NCI-H1436 treated with DMSO at 0.1 percent for 48 hours (cell line): ENCODE measurements at regions not wholly inside any gene's neighbourhood (a gene's known extent, or its start where the extent isn't known, plus 50 kb on each side); places are given as distances from the start of the nearest gene placed in this dataset.

Experiments
- DNase-seq: peaks from one replicate; lab custom pipeline; 2025; lab: John Stamatoyannopoulos, UW

DNA sequence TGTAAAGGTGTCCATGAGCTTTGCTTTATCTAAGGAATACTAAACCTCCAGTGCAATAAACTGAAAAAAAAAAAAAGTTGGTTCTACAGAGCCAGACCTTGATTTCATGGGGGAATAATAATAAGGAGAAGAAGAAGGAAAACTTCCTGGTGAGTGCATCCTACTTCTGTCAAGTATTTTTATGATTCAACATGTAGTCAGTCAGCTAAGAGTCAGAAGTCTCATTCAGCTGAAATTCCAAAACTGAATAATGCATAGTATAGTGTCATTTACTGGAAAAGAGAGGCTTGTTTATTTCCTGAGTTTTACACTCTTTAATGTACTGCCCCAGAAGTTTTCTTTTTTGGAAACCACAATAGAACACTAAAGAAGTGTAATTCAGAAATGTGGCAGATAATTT lies 77.8 kb upstream of the TACR1 start:
- no peak for DNase-seq

DNA sequence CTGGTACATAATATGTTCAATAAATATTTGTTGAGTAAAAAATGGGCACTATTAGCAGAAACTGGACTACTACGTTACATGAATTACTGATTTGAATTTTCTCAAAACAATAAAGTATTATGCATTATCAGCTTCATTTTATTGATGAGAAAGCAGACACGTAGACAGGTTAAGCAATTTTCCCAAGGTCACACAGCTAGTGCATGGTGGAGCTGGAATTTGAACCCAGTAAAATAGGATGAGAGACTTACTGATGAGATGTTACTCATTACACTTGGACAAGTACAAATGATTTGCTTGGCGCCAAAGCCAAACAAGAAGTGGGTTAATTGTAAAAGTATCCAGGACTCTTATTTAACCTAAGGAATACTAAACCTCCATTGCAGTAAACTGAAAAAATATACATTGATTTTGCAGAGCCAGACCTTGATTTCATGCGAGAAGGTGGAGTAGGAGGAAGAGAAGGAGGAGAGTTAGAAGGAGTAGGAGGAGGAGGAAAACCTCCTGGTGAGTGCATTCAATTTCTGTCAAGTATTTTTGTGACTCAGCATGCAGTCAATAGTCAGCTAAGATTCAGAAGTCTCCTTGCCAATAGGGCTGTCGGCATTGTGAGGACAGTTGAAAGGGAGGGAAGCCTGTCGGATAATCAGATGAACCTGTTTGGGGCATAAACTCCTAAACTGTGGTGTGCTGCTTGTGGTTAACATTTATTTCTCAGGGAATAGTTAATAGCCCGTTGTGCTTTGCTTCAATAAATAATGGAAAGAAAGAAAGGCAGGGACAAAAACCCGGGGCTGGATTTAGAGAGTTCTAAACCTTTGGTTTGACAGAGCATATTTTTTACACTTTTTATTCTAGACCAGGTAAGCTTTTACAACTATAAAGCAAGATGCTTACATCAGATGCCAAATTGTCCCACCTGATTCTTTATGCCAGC lies 77.0 kb upstream of the TACR1 start:
- no peak for DNase-seq

DNA sequence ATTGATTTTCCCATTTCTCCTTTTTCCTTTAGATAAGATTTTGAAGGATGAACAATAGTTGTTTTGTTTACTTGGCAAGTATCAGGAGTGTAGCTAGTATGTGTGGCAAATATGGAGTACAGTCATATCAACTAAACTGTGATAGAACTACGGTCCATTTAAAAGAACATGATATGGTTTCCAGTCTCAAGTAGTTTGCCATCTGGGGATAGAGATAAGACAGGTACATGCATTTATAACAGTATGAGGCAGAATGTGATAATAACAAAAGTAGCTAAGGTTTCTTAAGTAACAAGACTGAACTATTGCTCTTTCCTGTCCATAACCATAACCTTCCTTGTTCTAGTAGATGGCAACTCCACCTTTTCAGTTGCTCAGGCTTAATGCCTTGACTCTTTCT lies 75.6 kb upstream of the TACR1 start:
- no peak for DNase-seq

DNA sequence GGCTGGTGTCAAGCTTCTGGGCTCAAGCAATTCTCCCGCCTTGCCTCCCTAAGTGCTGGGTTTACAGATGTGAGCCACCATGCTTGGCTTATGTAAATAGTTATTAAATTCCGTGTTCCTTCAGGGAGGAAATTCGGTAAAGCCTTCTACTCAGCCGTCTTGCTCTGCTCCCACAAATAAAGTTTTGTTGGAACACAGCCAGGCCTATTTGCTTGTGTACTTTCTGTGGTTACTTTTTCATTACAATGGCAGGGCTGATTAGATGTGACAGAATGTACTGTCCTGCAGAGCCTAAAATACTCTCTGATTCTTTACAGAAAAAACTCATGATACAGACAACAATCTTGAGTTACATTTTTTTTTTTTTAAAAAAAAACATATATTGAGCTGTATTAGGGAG lies 68.8 kb upstream of the TACR1 start:
- no peak for DNase-seq

DNA sequence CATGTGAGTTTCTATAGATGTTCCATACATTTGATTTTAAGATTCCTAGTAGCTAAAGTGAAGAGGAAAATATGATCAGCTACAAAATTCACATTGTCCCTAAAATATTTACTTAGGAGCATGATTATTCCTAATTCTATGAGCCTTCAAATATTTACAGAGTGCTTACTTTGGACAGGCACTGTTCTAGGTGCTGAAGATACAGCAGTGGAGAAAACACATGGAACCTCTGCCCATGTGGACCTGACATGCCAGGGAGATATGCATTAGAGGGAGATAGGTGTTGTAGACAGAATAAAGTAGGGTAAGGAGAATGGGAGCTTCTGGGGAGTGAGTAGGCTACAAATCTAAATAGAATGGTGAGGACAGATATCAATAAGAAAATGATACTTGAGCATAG lies 62.6 kb upstream of the TACR1 start:
- DNase-seq = no peak

DNA sequence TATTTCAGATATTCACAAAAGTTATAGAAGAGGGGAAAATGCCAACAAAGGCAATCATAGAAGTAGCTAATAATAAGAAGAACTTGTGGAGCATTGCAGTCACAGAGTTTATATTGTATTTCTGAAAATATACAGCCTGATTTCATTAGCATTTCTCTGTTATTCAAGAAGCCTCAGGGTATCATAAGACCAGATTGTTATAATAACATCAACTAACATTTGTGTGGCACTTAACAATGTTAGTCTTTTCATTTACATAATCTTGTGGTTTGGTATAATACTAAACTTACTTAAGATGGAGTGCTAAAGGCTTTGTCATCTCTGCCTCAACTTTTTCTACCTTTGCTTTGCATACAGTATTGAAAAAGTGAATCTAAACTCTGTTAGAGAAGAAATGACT lies 61.6 kb upstream of the TACR1 start:
- no peak for DNase-seq

DNA sequence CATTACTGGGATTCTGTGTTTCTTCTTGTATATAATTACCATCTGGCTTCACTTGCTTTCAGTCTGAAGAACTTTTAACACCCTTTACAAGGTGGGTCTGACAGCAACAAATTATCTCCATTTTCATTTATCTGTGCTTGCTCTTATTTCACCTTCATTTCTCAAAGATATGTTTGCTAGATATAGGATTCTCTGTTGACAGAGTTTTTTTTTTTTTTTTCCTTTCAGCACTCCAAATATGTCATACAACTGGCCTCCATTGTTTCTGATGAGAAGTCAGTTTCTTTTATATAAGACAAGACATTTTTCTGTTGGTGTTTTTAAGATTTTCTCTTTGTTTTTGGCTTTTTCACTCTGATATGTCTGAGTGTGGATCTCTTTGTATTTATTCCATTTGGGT lies 59.3 kb upstream of the TACR1 start:
- DNase-seq = no peak

DNA sequence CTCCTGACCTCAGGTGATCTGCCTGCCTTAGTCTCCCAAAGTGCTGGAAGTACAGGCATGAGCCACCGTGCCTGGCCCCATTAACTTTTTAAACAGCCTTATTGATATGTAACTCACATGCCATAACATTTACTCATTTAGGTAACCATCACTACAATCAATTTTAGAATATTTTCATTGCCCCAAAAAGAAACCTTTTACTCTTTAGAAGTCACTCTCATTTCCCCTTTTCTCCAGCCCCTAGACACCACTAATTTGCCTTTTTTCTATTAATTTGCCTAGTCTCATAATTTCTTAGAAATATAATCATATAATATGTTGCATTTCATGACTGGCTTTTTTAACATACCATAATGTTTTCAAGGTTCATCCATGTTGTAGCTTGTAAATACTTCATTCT lies 57.2 kb upstream of the TACR1 start:
- DNase-seq = no peak

DNA sequence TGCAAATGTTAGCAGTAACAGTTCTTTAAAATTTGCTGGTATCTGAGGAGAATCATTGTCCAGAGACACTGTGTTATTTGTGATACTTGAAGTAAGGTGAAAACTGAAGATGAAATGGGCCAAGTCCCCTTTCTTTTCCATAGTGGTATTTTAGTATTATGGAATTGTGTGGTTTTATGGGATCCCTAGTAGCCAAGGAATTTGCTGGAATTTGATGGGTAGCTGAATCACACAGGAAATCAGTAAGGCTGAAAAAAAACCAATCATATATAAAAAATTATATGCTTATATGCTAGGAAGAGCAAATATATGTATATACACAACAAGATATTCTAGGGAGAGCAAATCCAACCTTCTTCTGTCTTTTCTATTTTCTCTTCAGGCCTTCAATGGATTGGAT lies 54.2 kb upstream of the TACR1 start:
- no peak for DNase-seq

DNA sequence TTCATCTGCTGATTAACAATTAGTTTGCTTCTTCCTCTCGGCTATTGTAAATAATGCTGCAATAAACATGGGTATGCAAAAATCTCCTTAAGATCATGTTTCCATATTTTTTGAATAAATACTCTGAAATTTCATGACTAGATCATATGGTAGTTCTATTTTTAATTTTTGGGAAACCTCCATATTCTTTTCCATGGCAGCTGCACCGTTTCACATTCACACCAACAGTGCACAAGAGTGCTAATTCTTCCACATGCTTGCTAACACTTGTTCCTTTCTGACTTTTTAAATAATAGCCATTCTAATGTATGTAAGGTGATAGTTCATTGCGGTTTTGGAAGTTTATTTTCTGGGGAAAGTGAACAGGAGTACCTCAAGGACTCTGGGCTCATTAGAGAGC lies 52.6 kb upstream of the TACR1 start:
- DNase-seq = no peak
